ENCODE measurements at regions not wholly inside any gene's neighbourhood (a gene's known extent, or its start where the extent isn't known, plus 50 kb on each side); places are given as distances from the start of the nearest gene placed in this dataset.

GRCh38 chr3:27585429-27585828, 101.2 kb upstream of the SLC4A7 start:
- TF ChIP-seq POLR2A (IDR thresholded peaks at IDR 0.05), result no peak
- no peak for TF ChIP-seq CTCF (IDR thresholded peaks at IDR 0.05)
- TF ChIP-seq POLR2AphosphoS5 (IDR thresholded peaks at IDR 0.05), result no peak
- no peak for TF ChIP-seq EP300 (IDR thresholded peaks at IDR 0.05)
